WTC11 (cell line): ENCODE measurements at regions not wholly inside any gene's neighbourhood (a gene's known extent, or its start where the extent isn't known, plus 50 kb on each side); places are given as distances from the start of the nearest gene placed in this dataset.
"Not testable (repeated sequence)": the region's sequence is repeated elsewhere in the genome, so short reads cannot be mapped to it uniquely, and the experiment has no call there.

Experiments used
- ATAC-seq: fragments of 200-7000 bp; cut with Tn5 transposase; 2 replicates; pipeline ENCODE4 v1.10.0; 2021; ENCODE audit warnings: mild to moderate bottlenecking, moderate library complexity
- CTCF ChIA-PET: fragments of 300-600 bp; sonication (Branson Sonifier 250); formaldehyde crosslinking; loops from one replicate; lab custom pipeline; 2021; ENCODE audit warnings: antibody characterized with exemption; lab: Charles Lee
- POLR2A ChIA-PET: fragments of 350-600 bp; sonication (Branson Sonifier 250); formaldehyde crosslinking; loops from one replicate; lab custom pipeline; 2021; ENCODE audit warnings: antibody characterized with exemption; lab: Charles Lee
- DNase-seq: peaks from one replicate; pipeline ENCODE4 v3.0.0; 2021; ENCODE audit warnings: low spot score
- H3K27ac Mint-ChIP-seq: 2 replicates; pipeline ENCODE4 v1.8.0; 2021; ENCODE audit warnings: mixed read lengths
- H3K27me3 Mint-ChIP-seq: 2 replicates; pipeline ENCODE4 v1.8.0; 2021; ENCODE audit warnings: low read depth, mild to moderate bottlenecking, moderate library complexity, mixed read lengths
- H3K36me3 Mint-ChIP-seq: 2 replicates; pipeline ENCODE4 v1.8.0; 2021; ENCODE audit warnings: mixed read lengths
- H3K4me1 Mint-ChIP-seq: 2 replicates; pipeline ENCODE4 v1.8.0; 2022; ENCODE audit warnings: mixed read lengths
- H3K4me3 Mint-ChIP-seq: 2 replicates; pipeline ENCODE4 v1.8.0; 2021; ENCODE audit warnings: mild to moderate bottlenecking, moderate library complexity, mixed read lengths
- H3K9me3 Mint-ChIP-seq: 2 replicates; pipeline ENCODE4 v1.8.0; 2021; ENCODE audit warnings: mixed read lengths
- ATF1 ChIP-seq: sonication (generic); formaldehyde crosslinking; IDR thresholded peaks from 2 replicates; pipeline ENCODE4 v1.8.1; 2023; ENCODE audit warnings: mild to moderate bottlenecking, moderate library complexity, missing genetic modification reagents
- ATF6 ChIP-seq: sonication (generic); formaldehyde crosslinking; IDR thresholded peaks from 2 replicates; pipeline ENCODE4 v1.8.1; 2023; ENCODE audit warnings: mild to moderate bottlenecking, missing genetic modification reagents
- EMX1 ChIP-seq: fragments of 250-450 bp; sonication (Bioruptor Pico); IDR thresholded peaks from 2 replicates; pipeline ENCODE4 v1.8.0; 2021; ENCODE audit warnings: mild to moderate bottlenecking
- FOXJ3 ChIP-seq: sonication (generic); formaldehyde crosslinking; IDR thresholded peaks from 2 replicates; pipeline ENCODE4 v1.9.0; 2021; ENCODE audit warnings: missing genetic modification reagents, mild to moderate bottlenecking, borderline replicate concordance
- HMGA2 ChIP-seq: fragments of 250-450 bp; sonication (Bioruptor Pico); IDR thresholded peaks from 2 replicates; pipeline ENCODE4 v1.4.0; 2021; ENCODE audit warnings: mild to moderate bottlenecking, moderate library complexity
- IRF2 ChIP-seq: sonication (generic); formaldehyde crosslinking; IDR thresholded peaks from 2 replicates; pipeline ENCODE4 v1.8.0; 2022; ENCODE audit warnings: low read depth, missing genetic modification reagents, borderline replicate concordance
- MYBL2 ChIP-seq: sonication (generic); formaldehyde crosslinking; IDR thresholded peaks from 2 replicates; pipeline ENCODE4 v1.8.1; 2023; ENCODE audit warnings: mild to moderate bottlenecking, moderate library complexity, missing genetic modification reagents
- RELA ChIP-seq: sonication (generic); formaldehyde crosslinking; IDR thresholded peaks from 2 replicates; pipeline ENCODE4 v1.8.1; 2022; ENCODE audit warnings: missing genetic modification reagents, mild to moderate bottlenecking, borderline replicate concordance
- SP1 ChIP-seq: sonication (generic); formaldehyde crosslinking; conservative IDR thresholded peaks from 2 replicates; pipeline ENCODE4 v1.8.1; 2022; ENCODE audit warnings: missing genetic modification reagents
- TCF7 ChIP-seq: sonication (generic); formaldehyde crosslinking; IDR thresholded peaks from 2 replicates; pipeline ENCODE4 v1.8.0; 2022; ENCODE audit warnings: mild to moderate bottlenecking, low read depth, missing genetic modification reagents, moderate library complexity
- ZBTB43 ChIP-seq: sonication (generic); formaldehyde crosslinking; IDR thresholded peaks from 2 replicates; pipeline ENCODE4 v1.8.1; 2023; ENCODE audit warnings: mild to moderate bottlenecking, missing genetic modification reagents
- ZNF263 ChIP-seq: sonication (generic); formaldehyde crosslinking; IDR thresholded peaks from 2 replicates; pipeline ENCODE4 v1.8.1; 2022; ENCODE audit warnings: low read depth, mild to moderate bottlenecking, moderate library complexity, missing genetic modification reagents
- ZNF423 ChIP-seq: fragments of 250-450 bp; sonication (Bioruptor Pico); IDR thresholded peaks from 2 replicates; pipeline ENCODE4 v2.1.2; 2022; ENCODE audit warnings: mild to moderate bottlenecking, moderate library complexity
- ZNF671 ChIP-seq: fragments of 250-450 bp; sonication (Bioruptor Pico); IDR thresholded peaks from 2 replicates; pipeline ENCODE4 v1.8.0; 2021; ENCODE audit warnings: mild to moderate bottlenecking
- TF ChIP-seq, protein P1 (sequence below): sonication (generic); formaldehyde crosslinking; IDR thresholded peaks from 2 replicates; pipeline ENCODE4 v1.8.1; 2023; ENCODE audit warnings: mild to moderate bottlenecking, missing genetic modification reagents, moderate library complexity
- TF ChIP-seq, protein P2 (sequence below): sonication (generic); formaldehyde crosslinking; IDR thresholded peaks from 2 replicates; pipeline ENCODE4 v1.8.1; 2022; ENCODE audit warnings: missing genetic modification reagents, borderline replicate concordance
- TF ChIP-seq, protein P3 (sequence below): sonication (generic); formaldehyde crosslinking; IDR thresholded peaks from 2 replicates; pipeline ENCODE4 v1.8.0; 2023; ENCODE audit warnings: mild to moderate bottlenecking, missing genetic modification reagents
- TF ChIP-seq, protein P4 (sequence below): sonication (generic); formaldehyde crosslinking; IDR thresholded peaks from 2 replicates; pipeline ENCODE4 v1.8.1; 2022; ENCODE audit warnings: low read depth, mild to moderate bottlenecking, moderate library complexity, missing genetic modification reagents, borderline replicate concordance
- TF ChIP-seq, protein P5 (sequence below): sonication (generic); formaldehyde crosslinking; IDR thresholded peaks from 2 replicates; pipeline ENCODE4 v1.8.1; 2022; ENCODE audit warnings: mild to moderate bottlenecking, moderate library complexity, missing genetic modification reagents

- TF ChIP-seq, protein P1, sequence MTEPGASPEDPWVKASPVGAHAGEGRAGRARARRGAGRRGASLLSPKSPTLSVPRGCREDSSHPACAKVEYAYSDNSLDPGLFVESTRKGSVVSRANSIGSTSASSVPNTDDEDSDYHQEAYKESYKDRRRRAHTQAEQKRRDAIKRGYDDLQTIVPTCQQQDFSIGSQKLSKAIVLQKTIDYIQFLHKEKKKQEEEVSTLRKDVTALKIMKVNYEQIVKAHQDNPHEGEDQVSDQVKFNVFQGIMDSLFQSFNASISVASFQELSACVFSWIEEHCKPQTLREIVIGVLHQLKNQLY = no peak
- TF ChIP-seq, protein P2, sequence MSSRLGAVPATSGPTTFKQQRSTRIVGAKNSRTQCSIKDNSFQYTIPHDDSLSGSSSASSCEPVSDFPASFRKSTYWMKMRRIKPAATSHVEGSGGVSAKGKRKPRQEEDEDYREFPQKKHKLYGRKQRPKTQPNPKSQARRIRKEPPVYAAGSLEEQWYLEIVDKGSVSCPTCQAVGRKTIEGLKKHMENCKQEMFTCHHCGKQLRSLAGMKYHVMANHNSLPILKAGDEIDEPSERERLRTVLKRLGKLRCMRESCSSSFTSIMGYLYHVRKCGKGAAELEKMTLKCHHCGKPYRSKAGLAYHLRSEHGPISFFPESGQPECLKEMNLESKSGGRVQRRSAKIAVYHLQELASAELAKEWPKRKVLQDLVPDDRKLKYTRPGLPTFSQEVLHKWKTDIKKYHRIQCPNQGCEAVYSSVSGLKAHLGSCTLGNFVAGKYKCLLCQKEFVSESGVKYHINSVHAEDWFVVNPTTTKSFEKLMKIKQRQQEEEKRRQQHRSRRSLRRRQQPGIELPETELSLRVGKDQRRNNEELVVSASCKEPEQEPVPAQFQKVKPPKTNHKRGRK (CRISPR knock-in tag) = no peak
- TF ChIP-seq FOXJ3 (CRISPR knock-in tag) = no peak
- no peak for TF ChIP-seq IRF2
- no peak for TF ChIP-seq ZNF263
- TF ChIP-seq, protein P3, sequence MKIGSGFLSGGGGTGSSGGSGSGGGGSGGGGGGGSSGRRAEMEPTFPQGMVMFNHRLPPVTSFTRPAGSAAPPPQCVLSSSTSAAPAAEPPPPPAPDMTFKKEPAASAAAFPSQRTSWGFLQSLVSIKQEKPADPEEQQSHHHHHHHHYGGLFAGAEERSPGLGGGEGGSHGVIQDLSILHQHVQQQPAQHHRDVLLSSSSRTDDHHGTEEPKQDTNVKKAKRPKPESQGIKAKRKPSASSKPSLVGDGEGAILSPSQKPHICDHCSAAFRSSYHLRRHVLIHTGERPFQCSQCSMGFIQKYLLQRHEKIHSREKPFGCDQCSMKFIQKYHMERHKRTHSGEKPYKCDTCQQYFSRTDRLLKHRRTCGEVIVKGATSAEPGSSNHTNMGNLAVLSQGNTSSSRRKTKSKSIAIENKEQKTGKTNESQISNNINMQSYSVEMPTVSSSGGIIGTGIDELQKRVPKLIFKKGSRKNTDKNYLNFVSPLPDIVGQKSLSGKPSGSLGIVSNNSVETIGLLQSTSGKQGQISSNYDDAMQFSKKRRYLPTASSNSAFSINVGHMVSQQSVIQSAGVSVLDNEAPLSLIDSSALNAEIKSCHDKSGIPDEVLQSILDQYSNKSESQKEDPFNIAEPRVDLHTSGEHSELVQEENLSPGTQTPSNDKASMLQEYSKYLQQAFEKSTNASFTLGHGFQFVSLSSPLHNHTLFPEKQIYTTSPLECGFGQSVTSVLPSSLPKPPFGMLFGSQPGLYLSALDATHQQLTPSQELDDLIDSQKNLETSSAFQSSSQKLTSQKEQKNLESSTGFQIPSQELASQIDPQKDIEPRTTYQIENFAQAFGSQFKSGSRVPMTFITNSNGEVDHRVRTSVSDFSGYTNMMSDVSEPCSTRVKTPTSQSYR (CRISPR knock-in tag) = no peak
- TF ChIP-seq, protein P4, sequence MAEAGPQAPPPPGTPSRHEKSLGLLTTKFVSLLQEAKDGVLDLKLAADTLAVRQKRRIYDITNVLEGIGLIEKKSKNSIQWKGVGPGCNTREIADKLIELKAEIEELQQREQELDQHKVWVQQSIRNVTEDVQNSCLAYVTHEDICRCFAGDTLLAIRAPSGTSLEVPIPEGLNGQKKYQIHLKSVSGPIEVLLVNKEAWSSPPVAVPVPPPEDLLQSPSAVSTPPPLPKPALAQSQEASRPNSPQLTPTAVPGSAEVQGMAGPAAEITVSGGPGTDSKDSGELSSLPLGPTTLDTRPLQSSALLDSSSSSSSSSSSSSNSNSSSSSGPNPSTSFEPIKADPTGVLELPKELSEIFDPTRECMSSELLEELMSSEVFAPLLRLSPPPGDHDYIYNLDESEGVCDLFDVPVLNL (CRISPR knock-in tag) = no peak
- no peak for TF ChIP-seq ATF1
- TF ChIP-seq, all 79 proteins: peak for 0
- CTCF ChIA-PET = no interaction called here
- Mint-ChIP-seq H3K4me1 (peaks cover 14% of the 10 kb centered on the region), H3K27ac (no peak overlapping the region), H3K9me3 (peaks cover 5% of the 10 kb centered on the region), H3K36me3 (no peaks in the 10 kb centered on the region), H3K27me3 (no peaks in the 10 kb centered on the region), H3K4me3 (no peak overlapping the region)
- DNase-seq = no peak
- POLR2A ChIA-PET = no interaction called here
- ATAC-seq = no peak
Measured at GRCh38 chr4:13922873-13923645, 295.5 kb upstream of the BOD1L1 start.

DNA sequence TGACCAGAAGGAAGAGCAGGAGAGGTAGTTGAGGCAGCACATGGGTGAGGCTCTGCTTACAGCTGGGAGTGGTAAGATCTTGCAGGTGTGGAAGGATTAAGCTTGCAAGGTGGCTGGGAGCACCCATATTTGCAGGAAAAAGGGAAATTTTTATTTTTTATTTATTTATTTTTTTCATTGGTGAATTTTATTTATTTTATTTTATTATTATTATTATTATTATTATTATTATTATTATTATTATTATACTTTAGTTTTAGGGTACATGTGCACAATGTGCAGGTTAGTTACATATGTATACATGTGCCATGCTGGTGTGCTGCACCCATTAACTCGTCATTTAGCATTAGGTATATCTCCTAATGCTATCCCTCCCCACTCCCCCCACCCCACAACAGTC lies 297.4 kb upstream of the BOD1L1 start:
- H3K36me3 Mint-ChIP-seq, ATAC-seq, H3K27me3 Mint-ChIP-seq, H3K27ac Mint-ChIP-seq, H3K4me3 Mint-ChIP-seq, H3K9me3 Mint-ChIP-seq, DNase-seq, CTCF ChIA-PET, POLR2A ChIA-PET: not testable (repeated sequence)
- peaks cover 14% of the 10 kb centered on the region for H3K4me1 Mint-ChIP-seq
- peak; percentile 94 for TF ChIP-seq HMGA2

DNA sequence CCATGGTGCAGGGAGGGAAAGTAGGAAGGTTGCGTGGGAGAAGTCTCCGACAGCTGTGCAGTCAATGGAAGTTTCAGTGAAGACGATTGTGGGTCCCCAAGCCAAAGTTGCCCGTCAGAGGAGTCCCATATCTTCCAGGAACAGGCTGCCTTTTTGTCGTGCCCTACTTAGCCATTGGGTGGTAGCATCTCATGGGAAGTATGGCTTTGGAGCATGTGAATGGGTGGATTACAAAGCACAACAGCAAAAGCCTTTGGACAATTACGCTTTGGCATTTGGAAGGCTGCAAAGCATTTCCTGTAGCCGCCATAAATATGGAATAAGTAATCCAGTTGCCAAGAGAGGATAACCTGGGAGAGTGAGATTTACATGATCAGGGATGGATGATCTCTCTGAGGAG lies 300.7 kb upstream of the BOD1L1 start:
- H3K27me3 Mint-ChIP-seq = no peaks in the 10 kb centered on the region
- H3K4me1 Mint-ChIP-seq = no peaks in the 10 kb centered on the region
- no peak overlapping the region for H3K27ac Mint-ChIP-seq
- ATAC-seq = no peak
- no peak for TF ChIP-seq TCF7 (CRISPR knock-in tag)
- no peak for TF ChIP-seq RELA
- no peak for TF ChIP-seq ZNF671
- TF ChIP-seq, protein P5, sequence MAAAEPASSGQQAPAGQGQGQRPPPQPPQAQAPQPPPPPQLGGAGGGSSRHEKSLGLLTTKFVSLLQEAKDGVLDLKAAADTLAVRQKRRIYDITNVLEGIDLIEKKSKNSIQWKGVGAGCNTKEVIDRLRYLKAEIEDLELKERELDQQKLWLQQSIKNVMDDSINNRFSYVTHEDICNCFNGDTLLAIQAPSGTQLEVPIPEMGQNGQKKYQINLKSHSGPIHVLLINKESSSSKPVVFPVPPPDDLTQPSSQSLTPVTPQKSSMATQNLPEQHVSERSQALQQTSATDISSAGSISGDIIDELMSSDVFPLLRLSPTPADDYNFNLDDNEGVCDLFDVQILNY (CRISPR knock-in tag) = no peak
- no peak for TF ChIP-seq SP1 (CRISPR knock-in tag)
- TF ChIP-seq MYBL2 (CRISPR knock-in tag) = no peak
- TF ChIP-seq ZNF423 (CRISPR knock-in tag) = no peak
- no peak for TF ChIP-seq ZBTB43 (CRISPR knock-in tag)
- TF ChIP-seq ATF6 (CRISPR knock-in tag) = no peak
- no peak for TF ChIP-seq EMX1 (CRISPR knock-in tag)
- no peak overlapping the region for H3K4me3 Mint-ChIP-seq
- H3K9me3 Mint-ChIP-seq = peaks cover 5% of the 10 kb centered on the region
- CTCF ChIA-PET = no interaction called here
- no peaks in the 10 kb centered on the region for H3K36me3 Mint-ChIP-seq
- no peak for DNase-seq
- POLR2A ChIA-PET = no interaction called here
